HEK293T (cell line): ENCODE measurements at regions not wholly inside any gene's neighbourhood (a gene's known extent, or its start where the extent isn't known, plus 50 kb on each side); places are given as distances from the start of the nearest gene placed in this dataset.

Experiments
- CTCF ChIA-PET: fragments of 350-600 bp; formaldehyde crosslinking; extraction: SDS; loops from one replicate; lab custom pipeline; 2021; ENCODE audit warnings: antibody characterized with exemption, inconsistent platforms; lab: Yijun Ruan, JAX
- POLR2A ChIA-PET: fragments of 350-600 bp; formaldehyde crosslinking; extraction: SDS; loops from one replicate; lab custom pipeline; 2020; ENCODE audit warnings: antibody characterized with exemption, inconsistent platforms; lab: Yijun Ruan, JAX
- DNase-seq: peaks from one replicate; pipeline ENCODE4 v3.0.0; 2012; ENCODE audit warnings: mixed read lengths; ENCODE audit errors: extremely low spot score
- ARNT ChIP-seq: fragments of 450-650 bp; IDR thresholded peaks from 2 replicates; pipeline ENCODE4 v1.6.1; 2017; ENCODE audit warnings: mild to moderate bottlenecking
- BHLHE40 ChIP-seq: fragments of 450-650 bp; IDR thresholded peaks from 2 replicates; pipeline ENCODE4 v1.6.1; 2016; ENCODE audit warnings: mild to moderate bottlenecking, moderate library complexity, borderline replicate concordance
- CTBP1 ChIP-seq: fragments of 450-650 bp; IDR thresholded peaks from 2 replicates; pipeline ENCODE4 v1.6.1; 2016; ENCODE audit warnings: borderline replicate concordance
- ELF4 ChIP-seq: fragments of 450-650 bp; IDR thresholded peaks from 2 replicates; pipeline ENCODE4 v1.6.1; 2017; ENCODE audit warnings: antibody characterized with exemption
- FOXA1 ChIP-seq: fragments of 450-650 bp; IDR thresholded peaks from 2 replicates; pipeline ENCODE4 v1.6.1; 2016; ENCODE audit warnings: mild to moderate bottlenecking
- FOXK2 ChIP-seq: fragments of 450-650 bp; IDR thresholded peaks from 2 replicates; pipeline ENCODE4 v1.6.1; 2016; ENCODE audit warnings: mild to moderate bottlenecking
- FOXM1 ChIP-seq: fragments of 450-650 bp; IDR thresholded peaks from 2 replicates; pipeline ENCODE4 v1.6.1; 2017; ENCODE audit warnings: mild to moderate bottlenecking, borderline replicate concordance
- HDGF ChIP-seq: fragments of 450-650 bp; IDR thresholded peaks from 2 replicates; pipeline ENCODE4 v1.6.1; 2017; ENCODE audit warnings: antibody characterized with exemption, borderline replicate concordance
- L3MBTL2 ChIP-seq: fragments of 450-650 bp; conservative IDR thresholded peaks from 2 replicates; pipeline ENCODE4 v1.6.1; 2016; ENCODE audit warnings: mild to moderate bottlenecking
- LEF1 ChIP-seq: fragments of 450-650 bp; IDR thresholded peaks from 2 replicates; pipeline ENCODE4 v1.6.1; 2017; ENCODE audit warnings: mild to moderate bottlenecking, borderline replicate concordance
- NFRKB ChIP-seq: fragments of 450-650 bp; IDR thresholded peaks from 2 replicates; pipeline ENCODE4 v1.6.1; 2016; ENCODE audit warnings: mild to moderate bottlenecking, moderate library complexity
- PKNOX1 ChIP-seq: fragments of 450-650 bp; IDR thresholded peaks from 2 replicates; pipeline ENCODE4 v1.6.1; 2016
- SP1 ChIP-seq: fragments of 450-650 bp; IDR thresholded peaks from 2 replicates; pipeline ENCODE4 v1.6.1; 2017
- SUZ12 ChIP-seq: fragments of 450-650 bp; IDR thresholded peaks from 2 replicates; pipeline ENCODE4 v1.6.1; 2016; ENCODE audit warnings: mild to moderate bottlenecking
- TARDBP ChIP-seq: fragments of 450-650 bp; IDR thresholded peaks from 2 replicates; pipeline ENCODE4 v1.6.1; 2016
- ZNF384 ChIP-seq: fragments of 450-650 bp; IDR thresholded peaks from 2 replicates; pipeline ENCODE4 v1.6.1; 2016

- ChIA-PET CTCF (no interaction called here), POLR2A (no interaction called here)
- TF ChIP-seq NFRKB (no peak), FOXA1 (no peak), HDGF (no peak), SUZ12 (no peak), LEF1 (no peak)
- DNase-seq = no peak
Observed at GRCh38 chr10:43707770-43708169, 59.1 kb upstream of the ZNF32 start.

- ChIA-PET POLR2A (no interaction called here), CTCF (no interaction called here)
- TF ChIP-seq L3MBTL2 (no peak), ELF4 (no peak), CTBP1 (no peak), FOXK2 (no peak), LEF1 (no peak), FOXA1 (no peak), ARNT (no peak), SUZ12 (no peak), BHLHE40 (no peak), HDGF (no peak), NFRKB (no peak), FOXM1 (no peak), TARDBP (no peak), ZNF384 (no peak), SP1 (no peak), PKNOX1 (no peak)
- no peak for DNase-seq
Observed at GRCh38 chr10:43706166-43706565, 57.5 kb upstream of the ZNF32 start.

DNA sequence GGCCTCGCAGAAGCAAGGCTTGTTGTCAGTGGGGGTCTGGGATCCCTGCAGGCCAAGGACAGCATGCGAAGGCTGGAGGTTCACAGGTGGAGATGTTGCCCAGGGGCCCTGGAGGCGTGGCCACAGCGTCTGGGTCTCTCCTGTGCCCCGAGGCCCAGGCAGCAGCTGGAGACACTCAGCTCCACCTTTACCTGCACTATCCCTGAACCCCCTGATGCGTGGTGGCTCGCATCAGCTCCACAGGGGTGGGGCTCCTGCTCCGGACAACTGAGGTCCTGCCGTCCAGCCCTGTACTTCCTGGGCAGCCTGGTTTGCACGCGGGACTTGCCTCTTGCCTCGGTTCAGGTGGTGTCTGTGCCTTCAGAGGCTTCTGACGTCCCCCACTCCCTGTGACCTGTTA lies 54.6 kb upstream of the ZNF32 start:
- no peak for TF ChIP-seq TARDBP
- TF ChIP-seq ZNF384 = no peak
- no peak for TF ChIP-seq PKNOX1
- no peak for TF ChIP-seq SUZ12
- TF ChIP-seq HDGF = no peak
- TF ChIP-seq ARNT = no peak
- TF ChIP-seq SP1 = no peak
- TF ChIP-seq NFRKB = no peak
- TF ChIP-seq LEF1 = no peak
- TF ChIP-seq FOXA1 = no peak
- no peak for TF ChIP-seq CTBP1
- no peak for TF ChIP-seq FOXM1
- TF ChIP-seq ELF4 = no peak
- TF ChIP-seq FOXK2 = no peak
- no peak for TF ChIP-seq L3MBTL2
- TF ChIP-seq BHLHE40 = no peak
- POLR2A ChIA-PET = no interaction called here
- CTCF ChIA-PET = no interaction called here
- DNase-seq = no peak

DNA sequence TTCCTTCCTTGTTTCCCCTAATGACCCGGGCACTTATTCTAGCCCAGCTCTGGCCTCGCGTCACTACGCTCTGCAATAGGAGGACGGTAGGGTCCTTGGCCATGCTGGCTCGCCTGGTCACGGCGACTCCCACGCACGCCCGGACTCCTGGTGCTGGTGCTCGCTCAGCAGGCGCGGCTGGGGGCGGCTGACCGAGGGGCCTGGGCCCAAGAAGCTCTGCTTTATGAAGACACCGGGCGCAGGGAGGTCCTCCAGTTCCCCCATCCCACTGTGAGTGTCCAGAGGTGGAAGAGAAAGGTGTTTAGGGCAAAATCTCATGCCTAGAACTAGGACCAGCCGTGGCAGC lies 54.2 kb upstream of the ZNF32 start:
- ChIA-PET POLR2A (no interaction called here), CTCF (no interaction called here)
- TF ChIP-seq FOXK2 (no peak), LEF1 (no peak), PKNOX1 (no peak), HDGF (no peak), FOXM1 (no peak), SUZ12 (no peak), ARNT (no peak), ZNF384 (no peak), L3MBTL2 (no peak), TARDBP (no peak), FOXA1 (no peak)
- no peak for DNase-seq

DNA sequence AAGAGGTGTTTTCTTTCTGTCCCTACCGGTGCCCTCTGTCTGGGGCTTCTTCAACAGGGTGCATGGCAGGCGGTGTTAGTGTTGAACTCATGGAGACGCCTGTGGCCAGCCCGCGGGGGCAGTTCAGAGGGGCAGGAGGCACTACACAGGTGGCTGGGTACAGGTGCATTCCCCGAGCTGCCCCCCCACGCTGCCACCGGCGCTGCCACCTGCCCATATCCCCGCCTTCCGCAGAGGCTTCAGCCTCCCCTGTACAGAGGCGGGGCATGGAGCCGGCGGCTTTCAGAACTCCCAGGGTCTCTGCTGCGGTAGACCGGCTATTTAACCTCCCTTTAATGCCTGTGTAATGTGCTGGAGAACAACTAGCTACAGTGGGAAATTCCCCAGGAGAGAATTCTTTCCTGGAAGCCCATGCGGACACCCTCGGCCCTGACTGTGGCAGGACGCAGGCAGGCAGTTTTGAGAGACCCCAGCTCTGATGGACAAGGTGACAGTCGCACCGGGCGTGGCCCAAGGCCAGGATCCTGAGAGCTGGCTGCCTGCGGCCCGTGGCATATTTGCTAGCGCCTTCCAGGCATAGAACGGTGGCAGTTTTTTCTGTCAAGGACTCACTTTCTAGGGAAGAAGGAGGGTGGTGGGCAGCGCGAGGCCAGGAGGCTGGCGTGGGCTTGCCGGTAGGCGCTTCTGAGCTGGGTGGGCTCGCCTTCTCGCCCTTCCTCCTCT lies 53.7 kb upstream of the ZNF32 start:
- ChIA-PET POLR2A (no interaction called here), CTCF (no interaction called here)
- DNase-seq = no peak
- TF ChIP-seq PKNOX1 (no peak), ELF4 (no peak)

GRCh38 chr10:43701295-43701694 lies 52.6 kb upstream of the ZNF32 start:
- no peak for DNase-seq
- ChIA-PET CTCF (no interaction called here), POLR2A (no interaction called here)
- no peak for TF ChIP-seq ZNF384
- no peak for TF ChIP-seq L3MBTL2

DNA sequence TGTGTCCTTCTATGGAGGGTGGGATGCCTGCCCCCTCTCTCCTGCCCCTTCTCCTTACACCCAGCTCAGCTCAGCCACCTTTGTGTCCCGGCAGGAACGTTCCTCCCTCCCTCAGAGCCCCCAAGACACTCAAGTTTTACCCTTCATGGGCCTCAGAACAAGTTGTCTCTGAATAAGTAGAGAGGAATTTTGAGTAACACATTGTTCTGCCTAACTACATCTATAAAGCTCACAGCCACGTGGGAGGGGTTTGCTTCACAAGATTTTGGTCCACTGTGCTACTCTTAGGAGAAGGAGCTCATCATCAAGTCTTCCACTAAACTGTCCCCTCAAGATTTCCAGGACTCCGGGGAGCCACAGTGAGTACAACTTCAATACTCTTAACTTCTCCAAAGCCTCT lies 51.6 kb upstream of the ZNF32 start:
- no peak for DNase-seq
- TF ChIP-seq FOXM1 = no peak
- TF ChIP-seq L3MBTL2 = no peak
- no peak for TF ChIP-seq BHLHE40
- TF ChIP-seq LEF1 = no peak
- TF ChIP-seq SUZ12 = no peak
- TF ChIP-seq ELF4 = no peak
- no peak for TF ChIP-seq FOXK2
- TF ChIP-seq CTBP1 = no peak
- TF ChIP-seq HDGF = no peak
- no peak for TF ChIP-seq SP1
- TF ChIP-seq NFRKB = no peak
- no peak for TF ChIP-seq ARNT
- TF ChIP-seq FOXA1 = no peak
- no peak for TF ChIP-seq PKNOX1
- no peak for TF ChIP-seq ZNF384
- no peak for TF ChIP-seq TARDBP
- POLR2A ChIA-PET = no interaction called here
- CTCF ChIA-PET = no interaction called here
